ENCODE measurements at regions not wholly inside any gene's neighbourhood (a gene's known extent, or its start where the extent isn't known, plus 50 kb on each side); places are given as distances from the start of the nearest gene placed in this dataset.

GRCh38 chr12:45566257-45566656, 163.2 kb upstream of the ARID2 start:
- Mint-ChIP-seq H3K4me3 (ENCODE audit: unreplicated experiment) (no peak overlapping the region), H3K9me3 (ENCODE audit: unreplicated experiment) (no peaks in the 10 kb centered on the region), H3K4me1 (ENCODE audit: unreplicated experiment) (no peaks in the 10 kb centered on the region), H3K36me3 (ENCODE audit: low read depth, unreplicated experiment) (no peaks in the 10 kb centered on the region), H3K27ac (ENCODE audit: unreplicated experiment) (no peak overlapping the region), H3K27me3 (ENCODE audit: unreplicated experiment) (peaks cover 1% of the 10 kb centered on the region)
- no peak for TF ChIP-seq CTCF (IDR thresholded peaks at IDR 0.05; ENCODE audit: unreplicated experiment)
- DNase-seq (ENCODE audit: low spot score) = no peak

- Mint-ChIP-seq H3K27me3 (ENCODE audit: unreplicated experiment) (peaks cover 1% of the 10 kb centered on the region), H3K27ac (ENCODE audit: unreplicated experiment) (no peak overlapping the region), H3K4me3 (ENCODE audit: unreplicated experiment) (no peak overlapping the region), H3K9me3 (ENCODE audit: unreplicated experiment) (no peaks in the 10 kb centered on the region), H3K36me3 (ENCODE audit: low read depth, unreplicated experiment) (no peaks in the 10 kb centered on the region), H3K4me1 (ENCODE audit: unreplicated experiment) (no peaks in the 10 kb centered on the region)
- DNase-seq (ENCODE audit: low spot score) = no peak
- TF ChIP-seq CTCF (IDR thresholded peaks at IDR 0.05; ENCODE audit: unreplicated experiment) = no peak
Measured at GRCh38 chr12:45568808-45569207, 160.7 kb upstream of the ARID2 start.

GRCh38 chr12:45570501-45570900, 159.0 kb upstream of the ARID2 start:
- no peak for TF ChIP-seq CTCF (IDR thresholded peaks at IDR 0.05; ENCODE audit: unreplicated experiment)
- Mint-ChIP-seq H3K9me3 (ENCODE audit: unreplicated experiment) (no peaks in the 10 kb centered on the region), H3K27me3 (ENCODE audit: unreplicated experiment) (peaks cover 1% of the 10 kb centered on the region), H3K36me3 (ENCODE audit: low read depth, unreplicated experiment) (no peaks in the 10 kb centered on the region), H3K27ac (ENCODE audit: unreplicated experiment) (no peak overlapping the region), H3K4me1 (ENCODE audit: unreplicated experiment) (no peaks in the 10 kb centered on the region), H3K4me3 (ENCODE audit: unreplicated experiment) (no peak overlapping the region)
- no peak for DNase-seq (ENCODE audit: low spot score)

- Mint-ChIP-seq H3K4me3 (ENCODE audit: unreplicated experiment) (no peak overlapping the region), H3K4me1 (ENCODE audit: unreplicated experiment) (peaks cover 5% of the 10 kb centered on the region), H3K9me3 (ENCODE audit: unreplicated experiment) (no peaks in the 10 kb centered on the region), H3K36me3 (ENCODE audit: low read depth, unreplicated experiment) (no peaks in the 10 kb centered on the region), H3K27me3 (ENCODE audit: unreplicated experiment) (peaks cover 1% of the 10 kb centered on the region), H3K27ac (ENCODE audit: unreplicated experiment) (no peak overlapping the region)
- TF ChIP-seq CTCF (IDR thresholded peaks at IDR 0.05; ENCODE audit: unreplicated experiment) = no peak
- DNase-seq (ENCODE audit: low spot score) = no peak
Measured at GRCh38 chr12:45572114-45572513, 157.4 kb upstream of the ARID2 start.

GRCh38 chr12:45575417-45575816, 154.1 kb upstream of the ARID2 start:
- Mint-ChIP-seq H3K4me1 (ENCODE audit: unreplicated experiment) (peaks cover 5% of the 10 kb centered on the region), H3K27me3 (ENCODE audit: unreplicated experiment) (no peaks in the 10 kb centered on the region), H3K9me3 (ENCODE audit: unreplicated experiment) (no peaks in the 10 kb centered on the region), H3K27ac (ENCODE audit: unreplicated experiment) (no peak overlapping the region), H3K4me3 (ENCODE audit: unreplicated experiment) (no peak overlapping the region), H3K36me3 (ENCODE audit: low read depth, unreplicated experiment) (no peaks in the 10 kb centered on the region)
- no peak for DNase-seq (ENCODE audit: low spot score)
- TF ChIP-seq CTCF (IDR thresholded peaks at IDR 0.05; ENCODE audit: unreplicated experiment) = no peak

Data from endothelial cell (in vitro differentiated cells).